GM19455 (cell line): ENCODE measurements at regions not wholly inside any gene's neighbourhood (a gene's known extent, or its start where the extent isn't known, plus 50 kb on each side); places are given as distances from the start of the nearest gene placed in this dataset.
"Not testable (repeated sequence)": the region's sequence is repeated elsewhere in the genome, so short reads cannot be mapped to it uniquely, and the experiment has no call there.

Experiments
- ATAC-seq: cut with Tn5 transposase; IDR thresholded peaks from one replicate; pipeline ENCODE4 v1.9.1; 2021; ENCODE audit not compliant: unreplicated experiment

DNA sequence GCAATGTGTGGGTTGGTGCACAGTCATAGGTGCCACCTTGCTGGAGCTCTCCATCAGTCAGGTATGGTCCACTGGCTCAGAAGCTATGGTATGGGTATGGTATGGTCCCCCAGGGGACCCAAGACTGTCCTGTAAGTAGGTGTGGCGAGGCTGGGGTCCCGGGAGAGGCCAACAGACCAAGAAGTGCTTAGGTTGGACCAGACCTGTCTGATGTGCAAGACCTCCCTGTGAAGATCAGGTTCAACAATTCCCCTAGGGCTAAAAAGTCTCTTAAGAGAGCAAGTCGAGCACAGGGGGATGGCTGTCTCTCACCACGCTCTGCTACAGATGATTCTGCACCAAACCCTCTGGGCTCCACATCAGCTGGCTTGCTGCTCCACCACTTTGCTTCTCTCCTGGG lies 1145.0 kb downstream of the RPA4 start:
- no peak for ATAC-seq

GRCh38 chrX:98029861-98030260 lies 1146.2 kb downstream of the RPA4 start:
- no peak for ATAC-seq

GRCh38 chrX:98057176-98057575 lies 1173.5 kb downstream of the RPA4 start:
- ATAC-seq: no peak

- ATAC-seq: no peak
Measured at GRCh38 chrX:98065151-98065550, 1181.4 kb downstream of the RPA4 start.

DNA sequence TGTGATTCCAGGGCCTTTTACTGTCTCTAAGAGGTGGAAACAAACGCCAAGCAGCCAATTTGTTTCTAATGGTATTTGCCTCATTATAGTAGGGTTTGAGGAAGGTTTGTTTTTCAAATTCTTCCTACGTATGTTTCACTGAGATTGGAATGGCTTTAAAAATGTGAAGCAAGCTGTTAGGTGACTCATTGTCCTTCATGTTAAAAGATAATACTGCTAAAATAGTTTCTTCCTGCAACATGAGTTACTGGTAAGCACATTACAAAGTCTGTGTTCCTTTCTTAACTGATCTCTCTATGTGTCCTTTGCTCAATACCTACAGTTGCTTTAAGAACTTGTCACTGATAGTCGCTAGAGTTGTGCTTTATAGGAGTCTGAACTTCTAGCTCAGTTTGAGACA lies 1183.9 kb downstream of the RPA4 start:
- no peak for ATAC-seq

DNA sequence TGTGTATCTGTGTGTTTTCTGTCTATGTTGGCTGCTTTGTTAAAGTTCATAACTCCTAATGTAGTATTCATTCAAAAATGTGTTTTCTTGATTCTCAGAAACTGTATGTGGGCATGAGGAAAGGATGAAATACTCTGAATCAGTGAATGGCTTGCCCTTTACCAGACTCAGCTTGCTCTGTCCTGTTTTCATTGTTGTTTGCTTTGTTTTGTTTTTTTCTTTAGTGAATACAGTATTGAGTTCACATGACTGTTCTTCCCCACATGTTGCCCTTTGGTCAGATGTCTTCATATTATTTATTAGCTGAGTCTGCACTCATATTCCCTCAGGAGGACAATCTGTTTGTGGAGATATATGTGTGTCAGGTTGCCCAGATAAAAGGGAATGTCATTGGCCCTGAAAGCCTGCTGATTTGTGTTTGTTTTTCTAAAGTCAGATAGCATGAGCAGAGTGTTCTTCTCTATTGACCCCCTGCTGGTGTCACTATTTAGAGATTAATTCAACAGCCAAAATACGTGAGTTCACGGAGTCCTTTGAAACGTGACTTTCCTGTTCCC lies 1184.4 kb downstream of the RPA4 start:
- ATAC-seq: no peak

GRCh38 chrX:98071331-98071730 lies 1187.6 kb downstream of the RPA4 start:
- ATAC-seq: no peak

- ATAC-seq: no peak
Measured at GRCh38 chrX:98077440-98077839, 1193.7 kb downstream of the RPA4 start.

- ATAC-seq: no peak
Measured at GRCh38 chrX:98111684-98112083, 1228.0 kb downstream of the RPA4 start.

- no peak for ATAC-seq
Measured at GRCh38 chrX:98114021-98114420, 1230.3 kb downstream of the RPA4 start.

DNA sequence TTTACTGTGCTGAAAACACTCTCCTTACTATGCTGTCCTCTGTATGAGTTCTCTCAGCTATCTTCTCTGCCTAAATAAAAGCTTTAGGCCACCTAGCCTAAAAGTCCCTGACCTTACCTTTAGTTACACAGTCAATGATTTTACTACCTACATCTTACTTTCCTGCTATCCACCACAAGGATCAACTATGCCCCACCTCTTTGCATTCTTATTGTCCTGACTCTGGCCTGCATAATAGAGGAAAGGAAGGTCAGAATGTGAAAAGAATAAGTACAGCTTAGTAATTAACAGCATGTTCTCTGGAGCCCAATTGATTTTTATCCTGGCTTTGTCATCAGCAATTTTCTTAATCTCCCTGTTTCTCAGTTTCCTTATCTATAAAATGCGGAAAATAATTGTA lies 1257.8 kb downstream of the RPA4 start:
- no peak for ATAC-seq

DNA sequence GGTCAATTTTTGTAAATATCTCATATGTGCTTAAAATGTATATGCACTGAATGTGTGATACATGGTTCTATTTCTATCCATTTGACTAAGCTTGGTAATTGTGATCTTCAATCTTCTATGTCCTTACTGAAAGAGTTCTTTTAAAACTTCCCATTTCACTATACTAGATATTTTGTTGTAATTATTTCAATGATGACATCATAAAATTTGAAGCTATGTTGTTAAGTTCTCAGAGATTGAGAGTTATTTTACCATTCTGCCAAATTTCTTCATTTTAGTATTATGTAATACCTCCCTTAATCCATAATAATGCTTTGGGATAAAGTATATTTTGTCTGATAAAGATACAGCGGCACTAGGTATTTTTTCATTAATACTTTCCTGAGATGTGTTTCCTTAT lies 1307.3 kb downstream of the RPA4 start:
- no peak for ATAC-seq

- no peak for ATAC-seq
Measured at GRCh38 chrX:98194036-98194435, 1310.3 kb downstream of the RPA4 start.

- ATAC-seq: no peak
Measured at GRCh38 chrX:98203800-98204199, 1320.1 kb downstream of the RPA4 start.

- no peak for ATAC-seq
Measured at GRCh38 chrX:98207947-98208346, 1324.2 kb downstream of the RPA4 start.

GRCh38 chrX:98231003-98231402 lies 1347.3 kb downstream of the RPA4 start:
- no peak for ATAC-seq

DNA sequence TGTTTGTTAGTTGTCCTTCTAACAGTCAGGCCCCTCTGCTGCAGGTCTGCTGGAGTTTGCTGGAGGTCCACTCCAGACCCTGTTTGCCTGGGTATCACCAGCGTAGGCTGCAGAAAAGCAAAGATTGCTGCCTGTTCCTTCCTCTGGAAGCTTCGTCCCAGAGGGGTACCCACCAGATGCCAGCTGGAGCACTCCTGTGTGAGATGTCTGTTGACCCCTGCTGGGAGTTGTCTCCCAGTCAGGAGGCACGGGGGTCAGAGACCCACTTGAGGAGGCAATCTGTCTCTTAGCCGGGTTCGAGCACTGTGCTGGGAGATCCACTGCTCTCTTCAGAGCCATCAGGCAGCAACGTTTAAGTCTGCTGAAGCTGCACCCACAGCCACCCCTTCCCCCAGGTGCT lies 1356.4 kb downstream of the RPA4 start:
- ATAC-seq: not testable (repeated sequence)

DNA sequence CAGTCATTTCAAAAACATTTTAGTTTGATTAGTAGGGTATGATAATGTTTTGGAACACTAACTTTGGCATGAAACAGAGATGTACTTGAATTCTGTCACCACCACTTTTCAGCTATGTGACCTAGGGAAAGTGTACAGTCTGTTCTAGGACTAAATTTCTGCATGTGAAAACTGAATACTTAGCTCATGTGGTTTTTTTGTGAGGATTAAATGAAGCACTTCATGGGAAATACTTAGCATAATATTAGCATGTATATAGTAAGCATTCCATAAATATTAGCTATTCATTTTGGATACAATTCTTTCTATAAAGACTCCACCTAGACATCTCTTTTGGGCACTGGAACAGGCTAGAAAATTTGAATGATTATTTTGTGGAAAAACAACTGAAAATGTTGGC lies 1379.4 kb downstream of the RPA4 start:
- no peak for ATAC-seq

DNA sequence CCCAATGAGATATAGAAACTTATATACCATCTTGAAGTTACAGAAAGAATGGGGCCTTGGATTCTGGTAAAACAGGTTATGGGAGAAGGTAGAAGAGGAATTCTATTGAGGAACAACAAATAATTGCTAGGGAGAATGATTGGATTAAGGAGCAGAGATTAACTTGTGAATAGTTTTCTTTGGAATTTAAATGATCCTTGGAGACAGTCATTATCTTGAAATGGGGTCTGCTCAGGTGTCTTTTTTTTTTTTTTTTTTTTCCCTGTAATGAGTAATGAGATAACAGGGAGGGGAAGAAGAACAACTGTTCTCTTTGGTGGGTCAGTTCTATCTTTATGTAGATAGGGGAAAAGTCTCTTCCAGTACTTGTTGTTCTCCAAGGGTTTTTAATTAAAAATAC lies 1406.0 kb downstream of the RPA4 start:
- no peak for ATAC-seq

DNA sequence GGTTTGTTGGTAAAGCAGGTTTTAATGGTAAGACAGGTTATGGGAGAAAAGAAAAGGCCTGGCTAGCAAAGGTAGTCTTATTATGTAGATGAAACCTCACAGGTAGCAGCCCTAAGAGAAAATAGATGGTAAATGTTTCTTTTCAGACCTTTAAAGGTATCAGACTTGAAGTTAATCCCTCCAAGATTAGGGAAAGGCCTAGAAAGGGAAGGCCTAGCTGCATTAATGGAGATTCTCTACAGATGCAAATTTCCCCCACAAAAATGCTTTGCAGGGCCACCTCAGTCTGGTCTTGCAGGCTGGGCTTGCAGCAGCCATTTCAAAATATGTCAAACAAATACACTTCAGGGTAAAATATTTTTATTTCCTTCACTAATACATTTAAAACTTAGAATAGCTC lies 1410.6 kb downstream of the RPA4 start:
- no peak for ATAC-seq

- no peak for ATAC-seq
Measured at GRCh38 chrX:98296129-98296528, 1412.4 kb downstream of the RPA4 start.

DNA sequence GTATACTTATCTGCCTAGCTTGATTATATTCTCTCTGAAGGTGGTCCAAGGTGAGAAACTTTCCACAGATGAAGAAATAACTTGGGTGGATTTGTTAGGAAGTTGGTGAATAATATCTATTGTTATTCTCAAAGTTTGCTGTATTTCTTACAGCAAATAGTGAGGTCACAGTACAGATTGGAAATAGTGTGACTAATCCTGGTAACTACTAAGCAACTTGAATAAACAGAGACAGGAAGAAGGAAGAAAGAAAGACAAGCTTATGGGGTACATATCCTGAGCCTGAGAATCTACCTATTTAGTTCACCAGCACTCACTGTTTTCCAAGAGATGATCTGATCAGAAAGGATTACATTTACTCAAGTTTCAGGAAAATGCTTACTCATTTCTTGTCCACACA lies 1416.1 kb downstream of the RPA4 start:
- ATAC-seq: no peak

DNA sequence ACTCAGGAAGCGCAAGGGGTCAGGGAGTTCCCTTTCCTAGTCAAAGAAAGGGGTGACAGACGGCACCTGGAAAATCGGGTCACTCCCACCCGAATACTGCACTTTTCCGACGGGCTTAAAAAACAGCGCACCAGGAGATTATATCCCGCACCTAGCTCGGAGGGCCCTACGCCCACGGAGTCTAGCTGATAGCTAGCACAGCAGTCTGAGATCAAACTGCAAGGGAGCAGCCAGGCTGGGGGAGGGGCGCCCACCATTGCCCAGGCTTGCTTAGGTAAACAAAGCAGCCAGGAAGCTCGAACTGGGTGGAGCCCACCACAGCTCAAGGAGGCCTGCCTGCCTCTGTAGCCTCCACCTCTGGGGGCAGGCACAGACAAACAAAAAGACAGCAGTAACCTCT lies 1416.8 kb downstream of the RPA4 start:
- ATAC-seq: not testable (repeated sequence)

DNA sequence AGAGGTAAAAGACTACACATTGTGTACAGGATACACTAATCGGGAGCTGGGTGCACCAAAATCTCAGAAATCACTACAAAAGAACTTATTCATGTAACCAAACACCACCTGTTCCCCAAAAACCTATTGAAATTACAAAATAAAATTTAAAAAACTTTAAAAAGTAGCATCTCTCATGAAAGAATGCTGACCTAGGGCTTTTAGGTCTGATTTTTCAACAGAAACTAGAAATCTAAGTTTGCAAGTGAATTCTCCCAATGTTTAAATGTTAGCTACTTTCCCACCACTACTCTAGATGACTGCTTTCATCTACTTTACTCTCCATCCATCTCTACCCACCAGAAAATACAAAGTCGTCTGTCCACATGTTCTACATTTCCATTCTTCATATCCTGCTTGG lies 1447.7 kb downstream of the RPA4 start:
- ATAC-seq: no peak
